SK-N-DZ (cell line): ENCODE measurements at regions not wholly inside any gene's neighbourhood (a gene's known extent, or its start where the extent isn't known, plus 50 kb on each side); places are given as distances from the start of the nearest gene placed in this dataset.
"Not testable (repeated sequence)": the region's sequence is repeated elsewhere in the genome, so short reads cannot be mapped to it uniquely, and the experiment has no call there.

ENCODE experiments used
- DNase-seq: peaks from one replicate; pipeline ENCODE4 v3.0.0-alpha.2; 2015; ENCODE audit warnings: low spot score

DNA sequence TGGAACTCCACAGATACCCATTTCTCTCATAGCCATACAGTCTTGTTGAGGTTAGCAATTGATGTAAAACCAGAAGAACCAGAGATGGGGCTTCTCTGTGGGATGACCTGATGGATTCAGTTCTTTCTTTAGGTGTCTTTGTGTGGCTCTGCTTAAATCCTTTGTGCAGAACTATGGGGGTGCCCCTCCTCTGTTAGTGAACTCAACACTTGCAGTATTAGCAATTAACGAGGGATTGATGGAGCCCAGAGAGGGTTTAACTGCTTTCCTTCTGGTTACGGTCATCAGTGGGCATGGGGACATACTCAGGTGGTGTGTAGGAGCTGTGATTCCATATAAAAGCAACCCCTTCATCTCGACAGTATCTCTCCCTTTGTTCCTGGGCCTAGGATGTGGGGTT lies 406.8 kb upstream of the FAM98A start:
- no peak for DNase-seq

DNA sequence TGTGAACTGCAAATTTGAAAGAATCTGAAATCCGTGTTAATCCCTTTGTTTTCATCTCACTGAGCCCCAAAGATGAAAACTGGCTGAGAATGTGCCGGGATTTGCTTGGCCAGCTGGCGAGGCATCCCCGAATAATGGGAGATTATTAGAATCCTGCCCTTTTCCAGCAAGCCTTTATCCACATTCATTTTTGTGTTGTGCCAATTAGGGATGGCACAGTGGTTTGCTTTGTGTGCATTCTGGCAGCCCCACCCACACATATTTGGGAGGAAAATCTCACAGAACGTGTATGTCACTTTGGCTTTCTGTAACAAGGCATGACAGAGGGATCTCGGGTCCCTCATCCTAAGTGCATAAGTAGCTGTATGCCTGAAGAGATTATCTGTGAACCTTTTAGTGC lies 405.8 kb upstream of the FAM98A start:
- no peak for DNase-seq

DNA sequence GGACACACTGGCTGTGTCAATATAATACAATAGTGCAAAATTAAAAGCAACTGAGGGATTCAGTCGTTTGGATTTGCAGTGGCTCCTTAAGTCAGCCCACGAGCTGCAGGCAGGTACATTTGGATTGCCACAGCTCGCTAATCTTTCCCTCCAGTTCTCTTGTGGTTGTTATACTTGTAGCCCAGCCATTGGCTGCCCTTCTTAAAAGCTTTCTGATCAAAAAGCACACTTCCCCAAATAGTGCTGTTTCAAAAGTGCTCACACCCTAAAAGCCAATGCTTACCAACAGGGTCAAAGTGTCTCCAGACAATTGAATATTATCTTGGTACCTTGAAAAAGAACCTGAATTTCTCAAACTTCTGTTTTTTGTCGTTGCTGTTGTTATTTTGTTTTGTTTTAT lies 404.7 kb upstream of the FAM98A start:
- no peak for DNase-seq

DNA sequence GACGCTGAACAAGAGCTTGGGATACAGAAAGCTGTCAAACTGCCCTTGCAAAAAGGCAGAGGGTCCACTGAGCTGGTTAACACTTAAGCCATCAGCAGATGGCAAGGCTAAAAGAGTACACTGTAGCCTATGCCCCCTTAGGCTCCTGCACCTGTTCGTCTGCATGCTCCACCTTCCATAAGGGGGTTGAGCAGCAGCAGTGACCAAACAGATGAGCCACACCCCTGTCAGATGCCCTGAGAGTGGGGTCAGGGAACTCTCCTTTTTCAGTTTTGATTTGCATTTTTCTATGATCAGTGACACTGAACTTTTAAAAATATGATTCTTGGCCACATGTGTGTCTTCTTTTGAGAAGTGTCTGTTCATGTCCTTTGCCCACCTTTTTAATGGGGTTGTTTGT lies 402.5 kb upstream of the FAM98A start:
- no peak for DNase-seq

DNA sequence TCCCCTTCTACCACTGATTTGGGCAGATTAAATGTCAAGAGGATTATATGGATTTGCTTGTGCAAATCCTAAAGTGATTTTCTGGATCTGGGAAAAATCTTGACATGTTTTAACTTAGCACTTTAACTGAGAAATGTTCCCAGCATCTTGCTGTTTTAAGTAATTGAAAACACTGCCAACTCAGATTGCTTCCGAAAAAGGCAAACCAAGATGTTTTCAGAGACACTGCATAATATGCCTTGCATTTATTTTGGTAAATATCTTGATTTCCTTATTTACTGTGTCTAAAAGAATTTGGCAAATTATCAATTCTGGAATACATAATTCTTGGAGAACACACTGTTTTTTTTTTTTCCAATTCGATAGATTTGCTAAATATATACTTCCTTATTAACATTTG lies 385.0 kb upstream of the FAM98A start:
- DNase-seq: no peak

DNA sequence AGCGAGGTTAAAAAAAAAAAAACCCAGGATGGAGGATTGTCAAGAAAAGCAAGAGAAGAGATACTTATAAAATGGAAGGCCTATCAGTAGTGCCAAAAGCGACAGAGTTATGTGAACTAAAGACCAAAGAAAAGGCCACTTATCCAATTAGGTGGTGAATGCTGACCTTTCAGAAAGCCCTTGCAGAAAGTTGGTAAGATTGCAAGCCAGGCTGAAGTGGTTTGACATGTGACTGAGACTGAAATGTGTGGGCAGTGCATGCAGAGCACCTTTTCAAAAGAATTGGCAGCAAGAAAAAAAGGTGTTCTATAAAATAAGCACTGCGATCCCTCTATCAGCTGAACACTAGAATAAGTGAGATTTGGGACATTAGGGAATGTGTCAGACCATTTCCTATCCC lies 379.4 kb upstream of the FAM98A start:
- DNase-seq: no peak

DNA sequence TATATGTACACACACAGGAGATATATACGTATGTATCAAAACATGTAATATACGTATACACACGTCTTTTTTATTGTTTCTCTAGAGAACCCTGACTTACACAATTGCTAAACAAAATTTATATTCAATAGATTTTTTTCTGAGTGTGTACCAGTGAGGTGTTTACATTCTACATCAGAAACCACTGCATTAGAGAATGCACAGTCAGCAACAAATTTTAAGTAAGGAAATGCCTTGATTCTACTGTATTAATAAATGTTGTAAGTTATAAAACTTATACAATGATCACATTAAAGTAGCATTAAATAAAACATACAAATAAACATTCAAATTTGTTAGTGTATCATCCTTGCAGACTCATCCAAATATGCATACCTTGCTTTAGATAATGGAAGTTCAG lies 376.4 kb upstream of the FAM98A start:
- DNase-seq: no peak

DNA sequence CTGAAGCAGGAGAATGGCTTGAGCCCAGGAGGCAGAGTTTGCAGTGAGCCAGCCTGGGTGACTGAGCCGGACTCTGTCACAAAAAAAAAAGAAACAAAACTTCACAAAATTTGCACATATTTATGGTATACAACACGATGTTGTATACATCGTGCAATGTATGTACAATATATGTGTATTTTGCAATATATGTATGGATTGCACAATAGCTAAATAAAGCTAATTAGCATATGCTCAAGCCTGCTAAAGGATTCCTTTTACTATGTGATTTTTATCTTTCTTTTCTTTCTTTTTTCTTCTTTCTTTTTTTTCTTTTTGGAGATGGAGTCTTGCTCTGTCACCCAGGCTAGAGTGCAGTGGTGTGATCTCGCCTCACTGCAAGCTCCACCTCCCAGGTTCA lies 368.0 kb upstream of the FAM98A start:
- no peak for DNase-seq

DNA sequence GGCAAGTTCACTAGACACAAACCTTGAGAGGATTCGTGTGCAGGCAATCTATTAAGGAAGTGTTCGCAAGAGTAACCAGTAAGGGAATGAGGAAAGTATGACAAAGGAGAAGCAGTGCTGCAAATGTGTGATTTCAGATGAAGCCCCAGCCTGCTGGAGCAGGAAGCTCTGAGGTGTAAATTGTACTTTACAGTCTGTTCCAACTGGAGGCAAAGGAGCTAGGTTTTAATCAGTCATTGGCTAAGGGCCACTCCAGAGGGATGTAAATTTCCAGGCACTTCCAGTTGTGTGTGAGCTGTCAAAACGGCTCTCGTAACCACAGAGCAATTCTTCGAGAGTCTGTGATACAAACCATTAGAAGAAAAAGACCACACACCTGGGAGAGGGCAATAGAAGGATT lies 359.5 kb upstream of the FAM98A start:
- no peak for DNase-seq

DNA sequence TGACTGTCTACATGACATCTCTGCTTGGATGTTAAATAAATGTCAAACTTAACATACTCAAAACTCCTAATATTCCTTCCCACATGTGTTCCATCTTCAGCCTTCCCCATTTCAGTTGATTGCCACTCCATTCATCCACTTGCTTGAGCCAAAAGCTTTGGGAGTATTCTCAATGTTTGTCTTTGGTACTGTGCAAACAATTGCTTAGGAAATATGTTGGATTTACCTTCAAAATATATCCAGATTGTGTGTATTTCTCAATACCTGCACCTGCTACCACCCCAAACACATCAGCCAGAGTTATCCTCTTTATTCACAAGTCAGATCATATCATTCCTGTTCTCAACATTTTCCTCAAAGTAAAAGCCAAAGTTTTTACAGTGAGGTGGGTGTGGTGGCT lies 350.3 kb upstream of the FAM98A start:
- no peak for DNase-seq

DNA sequence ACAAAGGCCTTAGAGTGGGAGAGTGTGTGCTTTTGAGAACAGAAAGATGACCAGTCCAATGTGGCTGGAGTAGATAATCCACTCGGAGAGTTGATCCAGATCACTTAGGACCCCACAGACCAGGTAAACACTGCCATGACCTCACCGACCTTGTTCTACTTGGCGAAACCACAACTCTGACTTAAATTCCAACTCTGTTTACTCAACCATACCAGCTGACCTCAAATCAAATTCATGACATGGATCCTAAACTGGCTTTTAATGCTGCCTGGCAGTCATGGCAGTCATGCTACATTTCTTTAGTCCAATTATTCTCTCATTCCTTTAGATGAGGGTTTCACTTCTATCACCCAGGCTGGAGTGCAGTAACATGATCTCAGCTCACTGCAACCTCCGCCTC lies 347.1 kb upstream of the FAM98A start:
- no peak for DNase-seq

DNA sequence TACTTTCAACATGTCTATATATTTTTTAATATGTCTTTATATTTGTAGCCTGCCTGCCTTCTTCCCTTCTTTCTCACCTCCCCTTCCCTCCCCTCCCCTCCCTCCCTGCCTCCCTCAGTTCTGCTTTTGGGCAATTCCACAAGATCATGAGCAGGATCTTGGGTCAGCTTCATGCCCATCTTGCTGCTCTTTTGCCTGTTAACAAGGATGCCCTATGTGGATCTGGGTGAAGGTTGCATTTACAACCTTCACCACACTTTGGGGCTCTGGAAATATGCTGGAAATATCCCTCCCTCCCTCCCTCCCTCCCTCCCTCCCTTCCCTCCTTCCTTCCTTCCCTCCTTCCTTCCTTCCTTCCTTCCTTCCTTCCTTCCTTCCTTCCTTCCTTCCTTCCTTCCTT lies 334.1 kb upstream of the FAM98A start:
- DNase-seq: no peak

DNA sequence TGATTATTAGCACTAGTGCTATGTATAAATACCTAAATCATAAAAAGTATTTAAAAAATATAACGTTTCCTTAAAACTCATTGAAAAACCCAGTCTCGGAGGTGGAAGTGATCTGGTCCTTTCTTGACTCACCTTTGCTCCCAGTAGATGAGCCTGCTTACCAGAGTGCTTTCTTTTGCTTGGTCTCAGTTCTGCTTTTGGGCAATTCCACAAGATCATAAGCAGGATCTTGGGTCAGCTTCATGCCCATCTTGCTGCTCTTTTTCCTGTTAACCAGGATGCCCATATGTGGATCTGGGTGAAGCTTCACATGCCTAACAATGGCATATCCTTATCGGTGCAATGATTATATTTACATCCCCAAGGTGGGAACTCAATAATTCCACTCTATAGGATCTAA lies 332.1 kb upstream of the FAM98A start:
- no peak for DNase-seq

DNA sequence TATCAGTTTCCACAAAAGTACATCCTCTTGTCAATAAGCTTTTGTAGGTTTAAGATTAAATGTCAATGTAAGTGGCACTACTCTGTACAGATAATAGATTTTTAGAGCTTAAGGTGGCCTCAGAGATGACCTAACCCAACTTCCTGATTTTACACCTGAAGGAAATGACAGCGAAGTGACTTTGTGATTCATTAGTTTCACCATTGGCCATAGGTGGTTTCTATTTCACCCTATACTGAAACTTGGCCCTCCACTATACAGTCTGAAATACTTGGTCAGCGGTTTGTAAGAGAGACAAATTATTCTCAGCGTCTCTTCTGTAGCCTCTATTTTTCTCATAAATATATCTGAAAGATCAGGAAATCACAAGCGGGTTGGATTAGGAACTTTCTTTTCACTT lies 330.4 kb upstream of the FAM98A start:
- DNase-seq: no peak

DNA sequence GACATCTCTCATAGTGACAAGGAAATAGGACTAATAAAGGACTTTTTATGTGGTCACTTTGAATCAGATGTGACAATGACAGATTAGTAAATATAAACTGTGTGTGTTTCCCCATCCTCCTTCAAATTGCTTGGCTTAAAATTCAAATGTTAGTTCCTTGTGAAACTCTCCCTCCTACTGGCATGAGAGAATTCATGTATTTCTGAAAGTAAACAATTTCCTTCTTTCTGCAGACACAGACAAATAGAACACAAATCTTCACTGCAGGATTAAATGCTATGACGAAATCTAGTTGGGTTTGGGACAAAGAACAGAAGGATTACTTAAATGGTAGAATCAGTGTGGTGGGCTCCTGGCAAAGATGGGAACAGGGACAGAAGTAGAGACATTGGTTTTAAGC lies 328.7 kb upstream of the FAM98A start:
- no peak for DNase-seq

DNA sequence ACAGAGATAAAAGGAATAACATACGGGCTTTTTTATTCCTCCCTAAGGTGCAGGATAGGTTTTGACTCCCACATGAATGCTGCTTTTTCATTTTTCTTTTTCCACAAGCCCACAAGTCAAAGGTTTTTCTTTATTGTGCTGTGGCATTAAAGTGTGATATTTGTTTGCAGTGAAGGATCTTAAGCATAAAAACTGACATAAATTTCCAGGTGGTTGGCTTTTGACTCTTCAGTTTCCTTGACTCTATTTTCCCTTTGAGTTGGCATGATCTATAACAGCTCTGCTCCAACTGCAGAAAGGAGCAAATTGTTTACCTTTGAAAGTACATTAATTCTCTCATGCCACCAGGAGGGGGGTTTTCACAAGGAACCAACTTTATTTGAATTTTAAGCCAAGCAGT lies 326.2 kb upstream of the FAM98A start:
- DNase-seq: no peak

DNA sequence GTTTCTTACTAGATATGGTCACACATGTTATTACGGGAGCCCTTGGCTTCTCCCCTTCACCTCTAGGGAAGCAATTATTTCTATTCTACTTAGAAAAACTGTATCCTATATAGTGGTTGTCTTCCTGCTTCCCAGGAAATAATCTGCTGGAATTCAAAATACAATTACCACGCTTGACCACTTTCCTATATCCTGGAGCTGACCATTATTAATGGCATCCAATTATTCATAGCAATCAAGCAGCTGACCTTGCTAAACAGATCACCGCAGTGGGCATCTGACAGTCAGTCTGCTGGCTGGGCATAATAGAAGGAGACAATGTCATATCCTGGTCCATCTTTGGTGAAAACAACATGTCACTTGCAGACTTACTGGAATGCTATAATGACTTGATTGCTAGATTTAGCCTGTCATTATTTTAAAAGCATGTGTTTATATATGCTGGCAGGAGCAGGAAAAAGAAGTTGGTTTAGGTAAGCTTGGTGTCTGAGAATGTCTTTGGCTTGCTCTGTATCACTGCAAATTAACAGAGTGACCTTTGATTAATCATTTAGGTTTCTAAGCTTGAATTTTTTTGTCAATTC lies 325.6 kb upstream of the FAM98A start:
- no peak for DNase-seq

DNA sequence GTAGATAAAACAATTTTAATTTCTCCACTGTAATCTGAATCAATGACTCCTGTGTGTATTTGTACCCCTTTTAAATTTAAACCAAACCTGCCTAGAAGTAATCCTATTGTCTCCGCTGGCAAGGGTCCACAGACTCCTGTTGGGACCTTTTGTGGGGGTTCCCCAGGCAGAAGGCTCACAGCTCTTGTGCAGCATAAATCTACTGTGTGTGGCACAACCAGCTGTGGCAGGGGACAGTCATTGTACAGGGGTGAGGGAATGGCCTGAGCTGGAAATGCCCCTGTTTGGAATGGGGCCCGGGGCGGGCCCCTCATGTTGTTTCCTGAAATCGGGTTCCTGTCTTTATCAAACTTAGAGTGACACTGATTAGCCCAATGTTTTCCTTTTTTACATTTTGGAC lies 318.2 kb upstream of the FAM98A start:
- no peak for DNase-seq

DNA sequence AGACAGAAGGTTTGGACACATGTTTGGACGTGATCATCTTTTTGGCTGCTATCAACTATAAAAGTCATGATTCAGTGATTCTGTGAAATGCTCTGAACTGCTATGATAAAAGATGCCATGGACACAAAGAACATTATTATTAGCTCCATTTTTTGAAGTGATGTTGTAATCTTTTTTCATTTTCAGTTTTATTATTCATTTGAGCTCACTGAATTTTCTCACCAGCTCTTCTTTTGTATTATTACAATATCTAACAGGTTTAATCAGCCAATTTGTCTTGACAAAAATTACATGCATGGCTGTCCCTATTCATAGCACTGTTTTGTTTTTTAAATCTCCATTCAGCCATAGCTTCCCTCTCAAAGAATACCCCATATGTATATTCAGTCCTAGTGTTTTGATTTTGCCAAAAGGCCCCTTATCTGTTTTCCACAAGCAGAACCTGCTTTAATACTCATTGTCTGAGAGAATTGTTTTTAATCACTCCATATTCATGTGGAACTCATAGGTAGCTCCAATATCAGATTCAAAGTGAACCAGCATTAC lies 314.0 kb upstream of the FAM98A start:
- DNase-seq: no peak

DNA sequence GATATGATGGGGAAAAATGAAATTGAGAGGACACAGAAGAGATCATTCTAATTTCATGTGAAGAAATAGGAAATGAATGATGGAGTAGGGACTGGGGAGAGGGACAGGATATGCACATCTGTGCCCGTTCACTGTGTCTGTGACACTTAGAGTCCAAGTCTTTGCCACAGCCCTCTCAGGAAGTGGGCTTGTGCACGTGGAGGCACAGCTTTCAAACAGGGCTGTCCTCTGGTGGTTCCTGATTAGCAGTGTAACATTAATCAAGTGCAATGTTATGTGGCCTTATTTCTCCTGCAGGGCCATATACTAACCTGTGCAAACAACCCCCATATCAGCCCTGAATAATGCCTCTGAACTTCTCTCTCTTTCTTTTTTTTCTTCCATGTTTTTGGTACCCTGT lies 312.2 kb upstream of the FAM98A start:
- DNase-seq: no peak

DNA sequence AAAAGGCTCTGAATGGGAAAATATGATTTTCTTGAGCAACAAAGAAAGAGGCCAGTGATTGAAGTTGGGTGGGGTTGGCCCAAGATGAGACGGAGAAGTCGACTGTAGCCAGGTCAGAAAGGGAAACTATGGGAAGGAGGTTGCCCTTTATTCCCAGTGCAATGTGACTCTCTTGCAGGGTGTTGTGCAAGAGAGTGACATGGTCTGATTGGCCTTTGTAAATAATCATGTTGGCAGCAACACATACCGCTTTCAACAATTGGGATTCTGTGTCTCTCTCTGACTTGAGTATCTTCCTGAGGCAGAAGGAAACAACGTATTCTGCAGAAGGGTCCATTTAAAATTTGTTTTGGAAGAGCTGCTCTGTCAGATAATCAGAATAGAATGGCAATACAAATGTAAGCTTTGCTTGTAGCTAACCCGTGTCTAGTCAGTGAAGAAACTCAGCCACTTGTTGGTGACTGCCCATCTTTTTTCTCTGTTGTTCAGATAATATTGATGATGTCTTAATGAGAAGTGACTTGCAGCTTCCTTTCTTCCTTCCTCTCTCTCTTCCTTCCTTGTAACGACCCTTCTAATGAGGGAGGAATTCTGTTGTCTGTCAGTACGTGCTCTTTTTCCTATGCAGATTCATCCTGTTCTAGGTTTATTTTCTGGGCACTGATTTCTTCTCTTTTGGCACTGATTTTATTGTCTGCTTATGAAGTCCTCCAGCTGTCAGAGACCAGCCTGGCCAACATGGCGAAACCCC lies 311.0 kb upstream of the FAM98A start:
- no peak for DNase-seq

DNA sequence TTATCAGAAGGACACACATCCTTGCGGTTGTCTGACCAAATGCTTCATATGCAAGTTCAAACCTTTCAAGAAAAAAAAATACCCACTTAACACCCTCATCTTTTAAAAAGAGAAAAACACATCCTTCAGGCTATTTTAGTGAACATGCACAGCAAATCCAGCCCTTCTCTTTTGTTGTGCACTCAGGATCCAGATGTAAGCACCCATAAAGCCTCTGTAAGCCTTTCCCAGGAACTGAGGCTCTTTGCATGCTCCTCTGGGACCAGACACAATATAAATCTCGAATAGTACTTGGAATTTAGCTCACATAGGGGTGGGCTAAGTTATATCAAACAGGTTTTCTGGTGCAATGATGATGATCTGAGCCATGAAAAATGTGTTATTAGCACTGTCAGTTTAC lies 308.8 kb upstream of the FAM98A start:
- no peak for DNase-seq

DNA sequence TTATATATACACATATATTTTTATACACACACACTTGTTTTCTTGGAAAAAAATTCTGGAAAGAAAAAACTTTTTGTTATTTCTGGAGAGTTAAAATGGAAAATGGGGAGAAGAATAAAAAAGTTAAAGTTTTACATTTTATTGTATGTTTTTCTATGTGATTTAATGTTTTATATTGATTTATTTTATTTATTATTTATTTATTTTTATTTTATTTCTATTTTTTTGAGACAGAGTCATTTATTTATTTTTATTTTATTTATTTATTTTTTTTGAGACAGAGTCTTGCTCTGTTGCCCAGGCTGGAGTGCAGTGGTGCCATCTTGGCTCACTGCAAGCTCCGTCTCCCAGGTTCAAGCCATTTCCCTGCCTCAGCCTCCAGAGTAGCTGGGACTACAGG lies 307.0 kb upstream of the FAM98A start:
- not testable (repeated sequence) for DNase-seq

DNA sequence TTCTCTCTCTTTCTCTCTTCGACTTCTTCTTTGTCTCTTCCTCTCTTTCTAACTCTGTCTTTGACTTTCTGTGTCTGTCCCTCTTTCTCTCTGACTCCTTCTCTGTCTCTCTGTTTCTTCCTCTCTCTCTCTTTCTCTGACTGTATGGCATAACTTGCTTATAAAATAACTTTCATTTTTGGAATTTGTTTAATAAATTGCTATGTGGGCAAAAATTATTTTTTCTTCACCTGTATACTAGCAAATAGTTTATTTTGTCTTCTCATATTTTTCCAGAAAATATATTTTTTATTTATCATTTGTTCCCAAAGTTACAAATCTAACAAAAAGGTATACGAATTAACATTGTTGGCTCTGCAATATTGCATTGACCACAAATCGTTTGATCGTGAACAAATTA lies 305.7 kb upstream of the FAM98A start:
- DNase-seq: no peak
